Neuronal stem cell (in vitro differentiated cells): ENCODE measurements at regions not wholly inside any gene's neighbourhood (a gene's known extent, or its start where the extent isn't known, plus 50 kb on each side); places are given as distances from the start of the nearest gene placed in this dataset.

Experiments used
- DNase-seq: peaks from one replicate; pipeline ENCODE4 v3.0.0-alpha.2; 2013; ENCODE audit warnings: low spot score
- H2AFZ ChIP-seq: one replicate; pipeline ENCODE4 v1.6.1; 2013; ENCODE audit warnings: mild to moderate bottlenecking, low read length, inconsistent platforms
- H2AK5ac ChIP-seq: 2 replicates; pipeline ENCODE4 v1.6.1; 2013; ENCODE audit warnings: low read depth, mild to moderate bottlenecking, inconsistent platforms, low read length, moderate library complexity, mixed read lengths
- H2BK120ac ChIP-seq: 2 replicates; pipeline ENCODE4 v1.6.1; 2013; ENCODE audit warnings: low read depth, mild to moderate bottlenecking, inconsistent platforms, low read length, moderate library complexity, mixed read lengths
- H2BK12ac ChIP-seq: one replicate; pipeline ENCODE4 v1.6.1; 2013; ENCODE audit warnings: low read length, inconsistent platforms
- H2BK15ac ChIP-seq: 2 replicates; pipeline ENCODE4 v1.6.1; 2013; ENCODE audit warnings: mild to moderate bottlenecking, low read length, inconsistent platforms, mixed read lengths
- H2BK5ac ChIP-seq: one replicate; pipeline ENCODE4 v1.6.1; 2013; ENCODE audit warnings: inconsistent platforms, mild to moderate bottlenecking, low read length, moderate library complexity
- H3K14ac ChIP-seq: one replicate; pipeline ENCODE4 v1.6.1; 2013; ENCODE audit warnings: low read length, inconsistent platforms
- H3K18ac ChIP-seq: 2 replicates; pipeline ENCODE4 v1.6.1; 2013; ENCODE audit warnings: low read length, inconsistent platforms
- H3K23ac ChIP-seq: 2 replicates; pipeline ENCODE4 v1.6.1; 2013; ENCODE audit warnings: low read depth, mild to moderate bottlenecking, mixed read lengths, low read length, inconsistent platforms; ENCODE audit not compliant: poor library complexity
- H3K27ac ChIP-seq: replicated peaks from 3 replicates; pipeline ENCODE4 v1.5.1; 2013; ENCODE audit warnings: low read length, inconsistent platforms
- H3K27me3 ChIP-seq, 3 experiments: 2 replicates each; pipeline ENCODE4 v1.6.1; 2013; ENCODE audit warnings: low read length in 3 of 3, mild to moderate bottlenecking in 2 of 3, inconsistent platforms in 1 of 3, low read depth in 1 of 3, mixed read lengths in 1 of 3, moderate library complexity in 1 of 3; ENCODE audit not compliant: control insufficient read depth in 3 of 3, insufficient read depth in 3 of 3
- H3K36me3 ChIP-seq, 2 donors: replicated peaks in 1 of 2; 2 replicates each; pipeline ENCODE4 v1.6.1; 2013; ENCODE audit warnings: low read length in 2 of 2; ENCODE audit not compliant: control insufficient read depth in 2 of 2, insufficient read depth in 2 of 2
- H3K4ac ChIP-seq: 2 replicates; pipeline ENCODE4 v1.6.1; 2013; ENCODE audit warnings: inconsistent platforms, mild to moderate bottlenecking, low read length, moderate library complexity
- H3K4me1 ChIP-seq, 2 donors: 1 replicate in 1 of 2; 2 replicates in 1 of 2; pipeline ENCODE4 v1.6.1; 2013; ENCODE audit warnings: low read length in 2 of 2, low read depth in 1 of 2; ENCODE audit not compliant: control insufficient read depth in 2 of 2, insufficient read depth in 1 of 2
- H3K4me2 ChIP-seq: one replicate; pipeline ENCODE4 v1.6.1; 2013; ENCODE audit warnings: mild to moderate bottlenecking, low read length, inconsistent platforms; ENCODE audit not compliant: insufficient read depth, poor library complexity, severe bottlenecking
- H3K4me3 ChIP-seq, 2 donors: 2 replicates each; pipeline ENCODE4 v1.5.1; 2013; ENCODE audit warnings: low read length in 2 of 2, mild to moderate bottlenecking in 2 of 2, inconsistent platforms in 1 of 2, moderate library complexity in 1 of 2
- H3K79me1 ChIP-seq: one replicate; pipeline ENCODE4 v1.6.1; 2013; ENCODE audit warnings: low read depth, mild to moderate bottlenecking, inconsistent platforms, low read length, moderate library complexity
- H3K9ac ChIP-seq: one replicate; pipeline ENCODE4 v1.6.1; 2013; ENCODE audit warnings: mild to moderate bottlenecking, low read depth, low read length, inconsistent platforms; ENCODE audit not compliant: poor library complexity
- H3K9me3 ChIP-seq, 2 donors: replicated peaks in 1 of 2; 2 replicates each; pipeline versions ENCODE3 to v1.6.1; 2013; ENCODE audit warnings: low read length in 2 of 2, mild to moderate bottlenecking in 2 of 2, inconsistent platforms in 1 of 2, low read depth in 1 of 2, mixed read lengths in 1 of 2, moderate library complexity in 1 of 2; ENCODE audit not compliant: control insufficient read depth in 2 of 2, insufficient read depth in 1 of 2
- H4K8ac ChIP-seq: one replicate; pipeline ENCODE4 v1.6.1; 2013; ENCODE audit warnings: low read depth, mild to moderate bottlenecking, inconsistent platforms, low read length, moderate library complexity
- H4K91ac ChIP-seq: one replicate; pipeline ENCODE4 v1.6.1; 2013; ENCODE audit warnings: low read length, low read depth, mild to moderate bottlenecking, inconsistent platforms; ENCODE audit not compliant: poor library complexity
- WGBS, 2 donors: extraction: QIAGEN DNeasy Blood & Tissue Kit; methylation state at CpG; one replicate each; pipeline ENCODE4 v1.1.7; 2013; ENCODE audit warnings: missing lambda C conversion rate in 2 of 2, mixed read lengths in 1 of 2; ENCODE audit not compliant: insufficient read length in 2 of 2, insufficient replicate concordance in 1 of 2; ENCODE audit errors: extremely low coverage in 2 of 2; 5-methylcytosine and 5-hydroxymethylcytosine counted together

GRCh38 chr10:121405096-121405495 is 193.1 kb downstream of the FGFR2 start:
- no CpG with 5 or more reads among the region's 3 CpGs for WGBS, 2 donors
- Histone ChIP-seq H2AK5ac (no peak overlapping the region), H2AFZ (no peak overlapping the region), H4K91ac (no peak overlapping the region), H2BK12ac (no peak overlapping the region), H3K36me3 (no peaks in the 10 kb centered on the region), H3K23ac (no peak overlapping the region), H3K4me1 (peaks cover 0 to 5% of the 10 kb centered on the region in 2 donors), H4K8ac (no peak overlapping the region), H3K9me3 (no peaks in the 10 kb centered on the region), H3K79me1 (no peaks in the 10 kb centered on the region), H2BK5ac (no peak overlapping the region), H3K27ac (no peak overlapping the region), H3K27me3 (peaks cover 0 to 17% (median 0%) of the 10 kb centered on the region in 3 experiments), H2BK120ac (no peak overlapping the region), H3K9ac (no peak overlapping the region), H2BK15ac (no peak overlapping the region), H3K4me3 (no peak overlapping the region), H3K18ac (no peak overlapping the region), H3K4me2 (no peak overlapping the region), H3K14ac (no peak overlapping the region), H3K4ac (no peak overlapping the region)
- DNase-seq, result no peak

GRCh38 chr10:121405549-121405948 is 192.7 kb downstream of the FGFR2 start:
- Histone ChIP-seq H3K9ac (no peak overlapping the region), H2AFZ (no peak overlapping the region), H3K4ac (no peak overlapping the region), H4K8ac (no peak overlapping the region), H3K9me3 (no peaks in the 10 kb centered on the region), H3K23ac (no peak overlapping the region), H2BK12ac (no peak overlapping the region), H3K18ac (no peak overlapping the region), H3K4me2 (no peak overlapping the region), H3K79me1 (no peaks in the 10 kb centered on the region), H3K27me3 (peaks cover 0 to 17% (median 0%) of the 10 kb centered on the region in 3 experiments), H3K4me3 (no peak overlapping the region), H2BK5ac (no peak overlapping the region), H4K91ac (no peak overlapping the region), H2BK120ac (no peak overlapping the region), H2BK15ac (no peak overlapping the region), H3K36me3 (no peaks in the 10 kb centered on the region), H3K14ac (no peak overlapping the region), H3K27ac (no peak overlapping the region), H2AK5ac (no peak overlapping the region), H3K4me1 (peaks cover 0 to 5% of the 10 kb centered on the region in 2 donors)
- no peak for DNase-seq
- no CpG with 5 or more reads among the region's 2 CpGs for WGBS, 2 donors

GRCh38 chr10:121405953-121406352 is 192.3 kb downstream of the FGFR2 start:
- H3K4me1 ChIP-seq, result peaks cover 0 to 5% of the 10 kb centered on the region in 2 donors
- no CpG with 5 or more reads among the region's 5 CpGs for WGBS, 2 donors

GRCh38 chr10:121406823-121407545 is 191.3 kb downstream of the FGFR2 start:
- H3K36me3 ChIP-seq, result no peaks in the 10 kb centered on the region
- H4K91ac ChIP-seq, result no peak overlapping the region
- H3K14ac ChIP-seq, result no peak overlapping the region
- H3K4me1 ChIP-seq, result peaks cover 0 to 5% of the 10 kb centered on the region in 2 donors
- H3K27me3 ChIP-seq, result peaks cover 0 to 17% (median 0%) of the 10 kb centered on the region in 3 experiments
- no peaks in the 10 kb centered on the region for H3K9me3 ChIP-seq
- H2BK5ac ChIP-seq, result no peak overlapping the region
- no peak overlapping the region for H2BK12ac ChIP-seq
- no peak overlapping the region for H3K23ac ChIP-seq
- no peak overlapping the region for H3K18ac ChIP-seq
- H2AFZ ChIP-seq, result no peak overlapping the region
- H3K27ac ChIP-seq, result no peak overlapping the region
- no peak overlapping the region for H4K8ac ChIP-seq
- H2BK120ac ChIP-seq, result no peak overlapping the region
- no peak overlapping the region for H2AK5ac ChIP-seq
- H3K4me2 ChIP-seq, result no peak overlapping the region
- H3K79me1 ChIP-seq, result no peaks in the 10 kb centered on the region
- WGBS, 2 donors, result no CpG with 5 or more reads among the region's 11 CpGs
- no peak overlapping the region for H3K4ac ChIP-seq
- no peak overlapping the region for H3K4me3 ChIP-seq
- no peak for DNase-seq
- H3K9ac ChIP-seq, result no peak overlapping the region
- no peak overlapping the region for H2BK15ac ChIP-seq

More at GRCh38 chr10:121405953-121406352, 192.3 kb downstream of the FGFR2 start:
- Histone ChIP-seq H3K14ac (no peak overlapping the region), H3K4me3 (no peak overlapping the region), H3K27ac (no peak overlapping the region), H3K9me3 (no peaks in the 10 kb centered on the region), H3K27me3 (peaks cover 0 to 17% (median 0%) of the 10 kb centered on the region in 3 experiments), H3K23ac (no peak overlapping the region), H3K79me1 (no peaks in the 10 kb centered on the region), H3K18ac (no peak overlapping the region), H2AFZ (no peak overlapping the region), H3K9ac (no peak overlapping the region), H4K91ac (no peak overlapping the region), H3K4me2 (no peak overlapping the region), H2BK5ac (no peak overlapping the region), H2BK15ac (no peak overlapping the region), H3K36me3 (no peaks in the 10 kb centered on the region), H2BK12ac (no peak overlapping the region), H4K8ac (no peak overlapping the region), H2BK120ac (no peak overlapping the region), H2AK5ac (no peak overlapping the region), H3K4ac (no peak overlapping the region)
- DNase-seq, result no peak
